H1 (cell line): ENCODE measurements at regions not wholly inside any gene's neighbourhood (a gene's known extent, or its start where the extent isn't known, plus 50 kb on each side); places are given as distances from the start of the nearest gene placed in this dataset.
"Not testable (repeated sequence)": the region's sequence is repeated elsewhere in the genome, so short reads cannot be mapped to it uniquely, and the experiment has no call there.

ENCODE experiments used
- ASH2L ChIP-seq: fragments of 200-600, 300-600 bp; sonication (generic); IDR thresholded peaks from one replicate; pipeline ENCODE4 v1.7.1; 2017; ENCODE audit warnings: low read length
- CTCF ChIP-seq, 3 experiments: IDR thresholded peaks; 1 replicate in 2 of 3; 2 replicates in 1 of 3; pipeline versions ENCODE4 v1.5.1 to v1.6.1; 2011; ENCODE audit warnings: low read length in 3 of 3, mild to moderate bottlenecking in 3 of 3, inconsistent platforms in 2 of 3, low read depth in 1 of 3, moderate library complexity in 1 of 3; ENCODE audit not compliant: insufficient read depth in 1 of 3; ENCODE audit errors: control extremely low read depth in 1 of 3
- GTF2F1 ChIP-seq: IDR thresholded peaks from 2 replicates; pipeline ENCODE4 v1.6.1; 2012; ENCODE audit warnings: low read depth, low read length, improper control_type of control experiment, borderline replicate concordance

- not testable (repeated sequence) for TF ChIP-seq CTCF (IDR thresholded peaks at IDR 0.05; ENCODE audit: control extremely low read depth in 1 of 3, insufficient read depth in 1 of 3, low read depth in 1 of 3, low read length in 3 of 3); ASH2L; GTF2F1
Measured at GRCh38 chr10:120239695-120240094, 217.3 kb upstream of the PLPP4 start.
